ENCODE measurements at regions not wholly inside any gene's neighbourhood (a gene's known extent, or its start where the extent isn't known, plus 50 kb on each side); places are given as distances from the start of the nearest gene placed in this dataset.

GRCh38 chr17:73924114-73924908 lies 279.2 kb upstream of the RPL38 start:
- DNase-seq (ENCODE audit: low spot score), result no peak

GRCh38 chr17:73924909-73925186 lies 278.6 kb upstream of the RPL38 start:
- no peak for DNase-seq (ENCODE audit: low spot score)

- DNase-seq (ENCODE audit: low spot score), result no peak
Observed at GRCh38 chr17:73929860-73930430, 273.5 kb upstream of the RPL38 start.

- DNase-seq (ENCODE audit: low spot score), result no peak
Observed at GRCh38 chr17:73932216-73932749, 271.2 kb upstream of the RPL38 start.

GRCh38 chr17:73933164-73933766 lies 270.2 kb upstream of the RPL38 start:
- DNase-seq (ENCODE audit: low spot score), result no peak

GRCh38 chr17:73933871-73934270 lies 269.6 kb upstream of the RPL38 start:
- no peak for DNase-seq (ENCODE audit: low spot score)

GRCh38 chr17:73934696-73935095 lies 268.8 kb upstream of the RPL38 start:
- no peak for DNase-seq (ENCODE audit: low spot score)

- DNase-seq (ENCODE audit: low spot score), result peak; percentile 55
Observed at GRCh38 chr17:73936908-73937627, 266.4 kb upstream of the RPL38 start.

GRCh38 chr17:73938706-73939105 lies 264.8 kb upstream of the RPL38 start:
- peak; percentile 43 for DNase-seq (ENCODE audit: low spot score)

- no peak for DNase-seq (ENCODE audit: low spot score)
Observed at GRCh38 chr17:73939806-73940205, 263.7 kb upstream of the RPL38 start.

- DNase-seq (ENCODE audit: low spot score), result no peak
Observed at GRCh38 chr17:73940511-73940910, 263.0 kb upstream of the RPL38 start.

- no peak for DNase-seq (ENCODE audit: low spot score)
Observed at GRCh38 chr17:73941919-73942530, 261.5 kb upstream of the RPL38 start.

- DNase-seq (ENCODE audit: low spot score), result no peak
Observed at GRCh38 chr17:73942703-73943415, 260.6 kb upstream of the RPL38 start.

GRCh38 chr17:73943416-73944110 lies 259.9 kb upstream of the RPL38 start:
- no peak for DNase-seq (ENCODE audit: low spot score)

GRCh38 chr17:73944366-73944765 lies 259.1 kb upstream of the RPL38 start:
- DNase-seq (ENCODE audit: low spot score), result no peak

- peak; percentile 68 for DNase-seq (ENCODE audit: low spot score)
Observed at GRCh38 chr17:73947281-73947965, 256.1 kb upstream of the RPL38 start.

GRCh38 chr17:73947966-73948355 lies 255.5 kb upstream of the RPL38 start:
- peak; percentile 47 for DNase-seq (ENCODE audit: low spot score)

GRCh38 chr17:73949903-73950592 lies 253.4 kb upstream of the RPL38 start:
- no peak for DNase-seq (ENCODE audit: low spot score)

GRCh38 chr17:73950593-73950914 lies 252.9 kb upstream of the RPL38 start:
- peak; percentile 49 for DNase-seq (ENCODE audit: low spot score)
